ENCODE measurements at regions not wholly inside any gene's neighbourhood (a gene's known extent, or its start where the extent isn't known, plus 50 kb on each side); places are given as distances from the start of the nearest gene placed in this dataset.

DNA sequence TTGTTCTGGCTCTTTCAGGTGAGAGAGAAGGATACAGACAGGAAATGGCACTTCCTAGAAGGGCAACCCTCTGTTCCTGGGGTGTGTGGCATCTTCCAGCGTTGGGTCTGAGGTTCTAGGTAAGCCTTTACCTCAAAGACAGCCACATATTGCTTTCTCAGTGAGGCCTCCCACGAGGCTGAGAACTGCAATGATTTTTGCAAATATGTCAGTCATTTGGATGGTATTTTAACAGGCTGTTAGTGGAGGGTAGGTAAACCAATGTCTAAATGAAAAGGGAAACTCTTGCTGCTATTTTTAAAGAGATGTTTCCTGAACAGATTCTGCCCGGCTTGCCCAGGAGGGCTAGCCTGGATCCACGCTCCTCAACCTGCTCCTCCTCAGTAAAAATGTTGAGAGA is 240.3 kb upstream of the KLF6 start:
- TF ChIP-seq NFIC (IDR thresholded peaks at IDR 0.05) (no peak), CEBPB (IDR thresholded peaks at IDR 0.05) (no peak), EP300 (IDR thresholded peaks at IDR 0.05; ENCODE audit: borderline replicate concordance) (no peak), TEAD4 (IDR thresholded peaks at IDR 0.05) (no peak), FOXM1 (IDR thresholded peaks at IDR 0.05; ENCODE audit: borderline replicate concordance, low read depth) (no peak), TCF12 (IDR thresholded peaks at IDR 0.05; ENCODE audit: low read depth) (no peak)
- TF ChIP-seq, protein P1, sequence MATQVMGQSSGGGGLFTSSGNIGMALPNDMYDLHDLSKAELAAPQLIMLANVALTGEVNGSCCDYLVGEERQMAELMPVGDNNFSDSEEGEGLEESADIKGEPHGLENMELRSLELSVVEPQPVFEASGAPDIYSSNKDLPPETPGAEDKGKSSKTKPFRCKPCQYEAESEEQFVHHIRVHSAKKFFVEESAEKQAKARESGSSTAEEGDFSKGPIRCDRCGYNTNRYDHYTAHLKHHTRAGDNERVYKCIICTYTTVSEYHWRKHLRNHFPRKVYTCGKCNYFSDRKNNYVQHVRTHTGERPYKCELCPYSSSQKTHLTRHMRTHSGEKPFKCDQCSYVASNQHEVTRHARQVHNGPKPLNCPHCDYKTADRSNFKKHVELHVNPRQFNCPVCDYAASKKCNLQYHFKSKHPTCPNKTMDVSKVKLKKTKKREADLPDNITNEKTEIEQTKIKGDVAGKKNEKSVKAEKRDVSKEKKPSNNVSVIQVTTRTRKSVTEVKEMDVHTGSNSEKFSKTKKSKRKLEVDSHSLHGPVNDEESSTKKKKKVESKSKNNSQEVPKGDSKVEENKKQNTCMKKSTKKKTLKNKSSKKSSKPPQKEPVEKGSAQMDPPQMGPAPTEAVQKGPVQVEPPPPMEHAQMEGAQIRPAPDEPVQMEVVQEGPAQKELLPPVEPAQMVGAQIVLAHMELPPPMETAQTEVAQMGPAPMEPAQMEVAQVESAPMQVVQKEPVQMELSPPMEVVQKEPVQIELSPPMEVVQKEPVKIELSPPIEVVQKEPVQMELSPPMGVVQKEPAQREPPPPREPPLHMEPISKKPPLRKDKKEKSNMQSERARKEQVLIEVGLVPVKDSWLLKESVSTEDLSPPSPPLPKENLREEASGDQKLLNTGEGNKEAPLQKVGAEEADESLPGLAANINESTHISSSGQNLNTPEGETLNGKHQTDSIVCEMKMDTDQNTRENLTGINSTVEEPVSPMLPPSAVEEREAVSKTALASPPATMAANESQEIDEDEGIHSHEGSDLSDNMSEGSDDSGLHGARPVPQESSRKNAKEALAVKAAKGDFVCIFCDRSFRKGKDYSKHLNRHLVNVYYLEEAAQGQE (IDR thresholded peaks at IDR 0.05; ENCODE audit: low read depth): no peak
- TF ChIP-seq, protein P2, sequence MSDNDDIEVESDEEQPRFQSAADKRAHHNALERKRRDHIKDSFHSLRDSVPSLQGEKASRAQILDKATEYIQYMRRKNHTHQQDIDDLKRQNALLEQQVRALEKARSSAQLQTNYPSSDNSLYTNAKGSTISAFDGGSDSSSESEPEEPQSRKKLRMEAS (IDR thresholded peaks at IDR 0.05): no peak

DNA sequence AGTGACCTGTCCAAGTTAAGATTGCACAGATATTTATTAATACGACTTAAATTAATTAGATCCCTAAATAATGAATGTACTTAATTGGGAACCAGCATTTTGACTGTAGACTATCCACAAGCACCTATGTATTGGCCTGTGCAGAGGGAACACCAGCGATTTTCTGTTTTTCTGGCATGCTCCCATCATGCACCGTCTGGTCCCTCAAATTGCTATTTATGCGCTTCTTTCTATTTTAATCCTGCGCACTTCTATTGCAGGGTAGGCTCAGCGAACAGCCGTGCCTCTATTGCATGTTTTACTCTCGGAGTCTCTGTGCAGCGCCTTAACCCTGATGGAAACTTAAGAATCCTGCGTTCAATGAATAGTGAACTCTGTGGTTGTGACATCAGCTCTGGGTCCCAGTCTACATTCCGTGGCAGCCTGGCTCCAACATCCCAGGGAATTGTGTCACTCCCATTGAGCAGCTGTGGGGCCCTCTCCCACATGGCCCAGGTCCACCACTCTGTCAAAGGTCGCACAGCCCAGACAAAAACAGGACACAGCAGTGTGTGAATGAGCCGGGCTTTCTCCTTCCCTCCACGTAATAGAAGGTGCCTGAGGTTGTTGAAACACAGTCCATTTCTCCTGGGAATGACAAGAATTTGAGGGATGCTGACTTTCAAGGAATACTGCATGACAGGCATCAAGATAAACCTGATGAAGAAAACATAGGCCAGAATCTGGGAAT is 239.7 kb upstream of the KLF6 start:
- TF ChIP-seq, protein P1 (IDR thresholded peaks at IDR 0.05; ENCODE audit: low read depth): no peak
- TF ChIP-seq, protein P3, sequence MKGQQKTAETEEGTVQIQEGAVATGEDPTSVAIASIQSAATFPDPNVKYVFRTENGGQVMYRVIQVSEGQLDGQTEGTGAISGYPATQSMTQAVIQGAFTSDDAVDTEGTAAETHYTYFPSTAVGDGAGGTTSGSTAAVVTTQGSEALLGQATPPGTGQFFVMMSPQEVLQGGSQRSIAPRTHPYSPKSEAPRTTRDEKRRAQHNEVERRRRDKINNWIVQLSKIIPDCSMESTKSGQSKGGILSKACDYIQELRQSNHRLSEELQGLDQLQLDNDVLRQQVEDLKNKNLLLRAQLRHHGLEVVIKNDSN (IDR thresholded peaks at IDR 0.05): no peak
- TF ChIP-seq TEAD4 (IDR thresholded peaks at IDR 0.05): no peak
- TF ChIP-seq CEBPB (IDR thresholded peaks at IDR 0.05): no peak
- no peak for TF ChIP-seq YY1 (IDR thresholded peaks at IDR 0.05; ENCODE audit: low read depth)
- TF ChIP-seq CREB1 (IDR thresholded peaks at IDR 0.05; ENCODE audit: low read depth): no peak
- no peak for TF ChIP-seq EGR1 (IDR thresholded peaks at IDR 0.05)
- TF ChIP-seq TAF1 (IDR thresholded peaks at IDR 0.05; ENCODE audit: low read depth): no peak
- TF ChIP-seq, protein P2 (IDR thresholded peaks at IDR 0.05): no peak
- TF ChIP-seq EP300 (IDR thresholded peaks at IDR 0.05; ENCODE audit: borderline replicate concordance): no peak
- TF ChIP-seq ZBTB7A (IDR thresholded peaks at IDR 0.05; ENCODE audit: low read depth): no peak
- no peak for TF ChIP-seq RAD21 (IDR thresholded peaks at IDR 0.05; ENCODE audit: low read depth)
- no peak for TF ChIP-seq NFIC (IDR thresholded peaks at IDR 0.05)
- TF ChIP-seq FOXM1 (IDR thresholded peaks at IDR 0.05; ENCODE audit: borderline replicate concordance, low read depth): no peak
- no peak for TF ChIP-seq TCF12 (IDR thresholded peaks at IDR 0.05; ENCODE audit: low read depth)

DNA sequence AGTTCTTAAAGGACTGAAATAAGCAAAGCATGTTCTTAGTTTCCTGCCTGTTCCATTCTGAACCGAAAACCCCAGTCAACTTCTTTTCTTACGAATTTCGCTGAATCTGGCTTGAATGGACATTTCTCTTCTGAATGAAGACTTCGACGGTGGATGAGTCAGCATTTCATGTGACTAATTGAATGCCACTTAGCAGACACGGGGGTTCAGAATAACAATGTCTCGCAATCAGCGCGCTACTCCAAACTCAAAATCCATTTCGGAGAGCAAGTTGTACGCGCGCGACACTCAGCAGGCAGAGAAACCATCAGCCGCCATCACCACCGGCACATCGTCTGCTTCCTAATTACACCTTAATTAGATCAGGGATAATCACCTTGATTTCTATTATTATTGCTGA is 239.0 kb upstream of the KLF6 start:
- TF ChIP-seq NFIC (IDR thresholded peaks at IDR 0.05) (no peak), YY1 (IDR thresholded peaks at IDR 0.05; ENCODE audit: low read depth) (no peak), CEBPB (IDR thresholded peaks at IDR 0.05) (no peak), TAF1 (IDR thresholded peaks at IDR 0.05; ENCODE audit: low read depth) (no peak), EGR1 (IDR thresholded peaks at IDR 0.05) (no peak), RAD21 (IDR thresholded peaks at IDR 0.05; ENCODE audit: low read depth) (no peak), ZBTB7A (IDR thresholded peaks at IDR 0.05; ENCODE audit: low read depth) (no peak), TCF12 (IDR thresholded peaks at IDR 0.05; ENCODE audit: low read depth) (no peak), CREB1 (IDR thresholded peaks at IDR 0.05; ENCODE audit: low read depth) (no peak), TEAD4 (IDR thresholded peaks at IDR 0.05) (no peak), FOXM1 (IDR thresholded peaks at IDR 0.05; ENCODE audit: borderline replicate concordance, low read depth) (no peak), EP300 (IDR thresholded peaks at IDR 0.05; ENCODE audit: borderline replicate concordance) (no peak)
- TF ChIP-seq, protein P3 (IDR thresholded peaks at IDR 0.05): no peak
- TF ChIP-seq, protein P2 (IDR thresholded peaks at IDR 0.05): no peak
- TF ChIP-seq, protein P1 (IDR thresholded peaks at IDR 0.05; ENCODE audit: low read depth): no peak

DNA sequence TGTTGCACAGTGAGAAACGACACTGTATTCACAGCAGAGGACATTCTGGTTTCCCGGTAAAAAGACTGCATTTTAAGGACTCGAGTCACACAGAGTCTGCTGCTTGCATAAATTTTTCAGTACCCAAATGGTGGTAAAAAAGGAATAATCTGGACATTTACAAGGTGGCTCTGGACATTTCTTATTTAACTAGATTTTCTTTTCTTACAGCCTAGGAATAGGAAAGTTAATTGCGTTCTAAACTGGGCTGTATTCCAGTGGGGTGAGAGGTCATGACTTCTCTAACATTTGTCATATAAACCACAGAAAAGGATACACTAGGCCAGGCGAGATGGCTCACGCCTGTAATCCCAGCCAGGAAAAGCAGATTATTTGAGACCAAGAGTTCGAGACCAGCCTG is 237.5 kb upstream of the KLF6 start:
- TF ChIP-seq TCF12 (IDR thresholded peaks at IDR 0.05; ENCODE audit: low read depth) (no peak), NFIC (IDR thresholded peaks at IDR 0.05) (no peak), RAD21 (IDR thresholded peaks at IDR 0.05; ENCODE audit: low read depth) (no peak), EGR1 (IDR thresholded peaks at IDR 0.05) (no peak), TEAD4 (IDR thresholded peaks at IDR 0.05) (no peak), CREB1 (IDR thresholded peaks at IDR 0.05; ENCODE audit: low read depth) (no peak), FOXM1 (IDR thresholded peaks at IDR 0.05; ENCODE audit: borderline replicate concordance, low read depth) (no peak), ZBTB7A (IDR thresholded peaks at IDR 0.05; ENCODE audit: low read depth) (no peak), YY1 (IDR thresholded peaks at IDR 0.05; ENCODE audit: low read depth) (no peak), CEBPB (IDR thresholded peaks at IDR 0.05) (no peak), TAF1 (IDR thresholded peaks at IDR 0.05; ENCODE audit: low read depth) (no peak), EP300 (IDR thresholded peaks at IDR 0.05; ENCODE audit: borderline replicate concordance) (no peak)
- TF ChIP-seq, protein P1 (IDR thresholded peaks at IDR 0.05; ENCODE audit: low read depth): no peak
- TF ChIP-seq, protein P2 (IDR thresholded peaks at IDR 0.05): no peak

All from Ishikawa (cell line).